Mesothelial cell of epicardium (in vitro differentiated cells): ENCODE measurements at regions not wholly inside any gene's neighbourhood (a gene's known extent, or its start where the extent isn't known, plus 50 kb on each side); places are given as distances from the start of the nearest gene placed in this dataset.
"Not testable (repeated sequence)": the region's sequence is repeated elsewhere in the genome, so short reads cannot be mapped to it uniquely, and the experiment has no call there.

Experiments
- DNase-seq, 2 experiments: peaks; one replicate each; pipeline ENCODE4 v3.0.0; 2021; ENCODE audit warnings: low spot score in 2 of 2; ENCODE audit not compliant: unreplicated experiment in 2 of 2
- H3K27ac Mint-ChIP-seq: 2 replicates; pipeline ENCODE4 v1.8.0; 2021; ENCODE audit warnings: mixed read lengths
- H3K27me3 Mint-ChIP-seq: 2 replicates; pipeline ENCODE4 v1.8.0; 2021; ENCODE audit warnings: low read depth, mixed read lengths
- H3K36me3 Mint-ChIP-seq: 2 replicates; pipeline ENCODE4 v1.8.0; 2021; ENCODE audit warnings: mixed read lengths
- H3K4me1 Mint-ChIP-seq: 2 replicates; pipeline ENCODE4 v1.8.0; 2021; ENCODE audit warnings: mixed read lengths
- H3K4me3 Mint-ChIP-seq: 2 replicates; pipeline ENCODE4 v1.8.0; 2021; ENCODE audit warnings: mild to moderate bottlenecking, moderate library complexity, mixed read lengths
- H3K9me3 Mint-ChIP-seq: 2 replicates; pipeline ENCODE4 v1.8.0; 2021; ENCODE audit warnings: mixed read lengths
- TF ChIP-seq, protein P1 (sequence below): fragments of 200-600 bp; sonication (generic); IDR thresholded peaks from one replicate; pipeline ENCODE4 v1.5.0; 2021; ENCODE audit warnings: antibody characterized with exemption; ENCODE audit not compliant: unreplicated experiment

DNA sequence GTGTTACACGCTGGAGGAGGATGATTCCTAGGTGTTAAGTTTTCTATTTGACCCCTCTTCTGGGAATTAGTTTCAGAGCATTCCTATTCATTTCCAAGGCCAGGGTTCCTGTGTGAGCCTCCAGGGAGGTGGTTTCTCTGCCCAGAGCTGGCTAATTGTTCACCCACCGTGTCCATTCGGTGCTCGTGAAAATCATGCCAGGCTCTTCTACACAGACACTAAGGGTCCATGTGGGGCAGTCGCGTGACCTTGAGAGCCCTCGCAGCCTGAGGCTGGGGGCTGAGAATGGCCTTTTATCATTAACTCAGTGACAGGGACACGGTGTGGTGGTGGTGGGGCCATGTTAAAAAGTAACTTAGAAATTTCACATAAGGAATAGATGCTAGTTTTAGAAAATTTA lies 83.7 kb downstream of the EMX2 start:
- Mint-ChIP-seq H3K27ac (no peak overlapping the region), H3K9me3 (peaks cover 7% of the 10 kb centered on the region), H3K36me3 (no peaks in the 10 kb centered on the region), H3K4me1 (no peaks in the 10 kb centered on the region), H3K27me3 (peaks cover 17% of the 10 kb centered on the region), H3K4me3 (no peak overlapping the region)
- DNase-seq = no peak
- TF ChIP-seq, protein P1, sequence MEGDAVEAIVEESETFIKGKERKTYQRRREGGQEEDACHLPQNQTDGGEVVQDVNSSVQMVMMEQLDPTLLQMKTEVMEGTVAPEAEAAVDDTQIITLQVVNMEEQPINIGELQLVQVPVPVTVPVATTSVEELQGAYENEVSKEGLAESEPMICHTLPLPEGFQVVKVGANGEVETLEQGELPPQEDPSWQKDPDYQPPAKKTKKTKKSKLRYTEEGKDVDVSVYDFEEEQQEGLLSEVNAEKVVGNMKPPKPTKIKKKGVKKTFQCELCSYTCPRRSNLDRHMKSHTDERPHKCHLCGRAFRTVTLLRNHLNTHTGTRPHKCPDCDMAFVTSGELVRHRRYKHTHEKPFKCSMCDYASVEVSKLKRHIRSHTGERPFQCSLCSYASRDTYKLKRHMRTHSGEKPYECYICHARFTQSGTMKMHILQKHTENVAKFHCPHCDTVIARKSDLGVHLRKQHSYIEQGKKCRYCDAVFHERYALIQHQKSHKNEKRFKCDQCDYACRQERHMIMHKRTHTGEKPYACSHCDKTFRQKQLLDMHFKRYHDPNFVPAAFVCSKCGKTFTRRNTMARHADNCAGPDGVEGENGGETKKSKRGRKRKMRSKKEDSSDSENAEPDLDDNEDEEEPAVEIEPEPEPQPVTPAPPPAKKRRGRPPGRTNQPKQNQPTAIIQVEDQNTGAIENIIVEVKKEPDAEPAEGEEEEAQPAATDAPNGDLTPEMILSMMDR = no peak

DNA sequence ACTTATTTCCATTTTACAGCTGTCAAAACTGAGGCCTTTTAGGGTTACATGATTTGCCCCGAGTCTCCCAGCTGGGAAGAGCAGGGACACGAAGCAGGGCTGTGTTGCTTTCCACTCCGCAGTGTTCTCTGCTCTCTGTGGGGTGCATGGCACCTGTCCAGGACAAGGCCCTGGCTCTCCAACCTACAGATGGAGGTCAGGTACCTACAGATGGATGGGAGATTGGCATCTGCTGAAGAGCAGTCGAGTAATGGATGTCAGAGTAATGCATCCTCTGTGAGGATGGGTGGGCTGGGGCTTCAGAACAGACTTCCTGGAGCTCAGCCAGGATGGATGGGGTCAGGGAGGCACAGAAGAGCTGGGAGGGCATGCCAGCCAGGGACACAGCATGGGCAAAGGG lies 85.0 kb downstream of the EMX2 start:
- Mint-ChIP-seq H3K27me3 (peaks cover 5% of the 10 kb centered on the region), H3K36me3 (no peaks in the 10 kb centered on the region), H3K27ac (no peak overlapping the region), H3K4me3 (no peak overlapping the region), H3K9me3 (peaks cover 7% of the 10 kb centered on the region), H3K4me1 (no peaks in the 10 kb centered on the region)
- DNase-seq = no peak
- TF ChIP-seq, protein P1 = no peak

DNA sequence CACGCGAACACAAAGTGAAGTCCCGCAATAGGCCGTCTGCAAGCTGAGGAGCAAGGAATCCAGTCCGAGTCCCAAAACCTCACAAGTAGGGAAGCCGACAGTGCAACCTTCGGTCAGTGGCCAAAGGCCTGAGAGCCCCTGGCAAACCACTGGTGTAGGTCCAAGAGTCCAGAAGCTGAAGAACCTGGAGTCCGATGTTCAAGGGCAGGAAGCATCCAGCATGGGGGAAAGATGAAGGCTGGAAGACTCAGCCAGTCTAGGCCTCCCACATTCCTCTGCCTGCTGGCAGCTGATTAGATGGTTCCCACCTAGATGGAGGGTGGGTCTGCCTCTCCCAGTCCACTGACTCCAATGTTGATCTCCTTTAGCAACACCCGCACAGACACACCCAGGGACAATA lies 87.2 kb downstream of the EMX2 start:
- DNase-seq, H3K9me3 Mint-ChIP-seq, H3K4me3 Mint-ChIP-seq, H3K4me1 Mint-ChIP-seq, H3K36me3 Mint-ChIP-seq, H3K27me3 Mint-ChIP-seq, H3K27ac Mint-ChIP-seq: not testable (repeated sequence)

DNA sequence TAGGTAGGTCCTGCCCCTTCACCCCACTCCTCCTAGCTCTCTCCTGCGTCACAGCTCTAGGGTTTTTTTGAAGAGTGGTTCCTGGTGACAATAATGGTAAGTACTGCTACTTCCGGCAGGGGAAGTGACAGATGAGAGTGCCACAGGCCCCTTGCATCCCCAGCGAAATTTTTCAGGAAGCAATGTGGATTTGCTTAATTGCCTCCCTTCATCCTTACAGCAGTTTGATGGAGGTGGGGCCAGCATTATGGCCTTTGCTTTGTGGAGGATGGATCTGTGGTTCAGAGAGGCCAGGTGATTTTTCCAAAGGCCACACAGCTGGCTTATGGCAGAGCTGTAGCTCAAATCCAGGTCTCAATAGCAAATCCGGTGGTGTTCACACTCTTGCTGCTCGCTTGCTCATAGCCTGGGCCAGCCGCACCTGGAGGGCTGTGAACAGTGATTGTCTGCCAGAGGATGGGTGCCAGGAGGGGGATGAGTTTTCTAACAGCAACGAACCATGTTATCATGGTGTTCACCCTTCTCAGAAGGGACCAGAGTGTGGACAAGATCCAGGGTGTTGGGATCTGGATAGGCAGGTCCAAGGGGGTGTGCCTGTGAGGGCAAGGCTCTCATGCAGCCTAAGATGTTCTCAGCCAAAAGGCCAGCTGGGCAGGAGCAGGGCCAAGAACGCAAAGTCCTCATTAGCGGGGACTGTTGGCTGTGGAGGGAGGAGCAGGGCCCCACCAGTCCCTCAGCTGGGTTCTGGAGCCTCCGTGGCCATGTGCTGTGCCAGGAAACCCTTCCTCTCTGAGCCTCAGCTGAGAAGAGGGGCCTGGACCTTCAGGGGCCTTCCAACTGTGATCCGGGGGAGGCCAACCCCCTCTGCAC lies 89.0 kb downstream of the EMX2 start:
- H3K36me3 Mint-ChIP-seq = no peaks in the 10 kb centered on the region
- H3K27ac Mint-ChIP-seq = no peak overlapping the region
- H3K9me3 Mint-ChIP-seq = no peaks in the 10 kb centered on the region
- no peak overlapping the region for H3K4me3 Mint-ChIP-seq
- TF ChIP-seq, protein P1 = no peak
- H3K27me3 Mint-ChIP-seq = peaks cover 20% of the 10 kb centered on the region
- DNase-seq = no peak
- no peaks in the 10 kb centered on the region for H3K4me1 Mint-ChIP-seq

DNA sequence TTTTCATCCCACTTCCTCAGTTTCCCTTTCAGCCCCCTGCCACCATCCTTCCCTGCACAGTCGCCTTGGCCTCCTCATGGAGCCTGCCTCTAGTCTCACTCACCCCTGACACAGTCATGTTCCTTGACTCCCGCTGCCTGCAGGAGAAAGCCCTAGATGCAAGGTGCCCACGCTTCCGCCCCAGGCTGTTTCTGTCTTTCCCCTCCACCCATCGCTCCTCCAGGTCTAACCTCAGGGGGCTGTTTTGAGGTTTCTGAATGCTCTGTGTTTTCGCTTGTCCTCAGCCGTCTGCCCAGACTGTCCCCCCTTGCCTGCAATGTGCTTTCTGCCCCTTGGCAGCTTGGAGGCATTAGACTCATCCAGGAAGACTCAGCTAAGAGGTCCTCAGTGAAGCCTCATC lies 89.9 kb downstream of the EMX2 start:
- DNase-seq = no peak
- no peaks in the 10 kb centered on the region for H3K36me3 Mint-ChIP-seq
- H3K4me3 Mint-ChIP-seq = no peak overlapping the region
- H3K4me1 Mint-ChIP-seq = no peaks in the 10 kb centered on the region
- no peak overlapping the region for H3K27ac Mint-ChIP-seq
- TF ChIP-seq, protein P1 = no peak
- H3K9me3 Mint-ChIP-seq = no peaks in the 10 kb centered on the region
- H3K27me3 Mint-ChIP-seq = peaks cover 22% of the 10 kb centered on the region

DNA sequence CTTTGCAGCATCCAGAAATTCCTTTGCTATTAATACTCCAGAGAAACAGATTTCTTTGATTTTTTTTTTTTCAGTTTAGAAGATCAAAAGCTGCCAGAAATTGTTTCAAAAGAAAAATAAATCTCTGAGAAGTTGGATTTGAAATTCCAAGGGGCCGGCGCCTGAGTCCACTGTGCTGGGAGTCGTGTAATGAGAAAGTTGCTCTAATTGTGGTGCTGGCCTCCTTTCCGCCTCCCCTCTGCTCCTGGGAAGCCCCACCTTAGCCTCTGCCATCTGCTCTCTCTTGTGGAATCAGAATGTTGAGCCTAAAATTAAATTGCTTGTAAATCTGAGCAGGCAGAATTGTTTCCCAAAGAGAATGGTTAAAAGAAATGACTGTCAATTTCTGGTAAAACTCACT lies 93.3 kb downstream of the EMX2 start:
- TF ChIP-seq, protein P1 = no peak
- Mint-ChIP-seq H3K27me3 (peaks cover 53% of the 10 kb centered on the region), H3K36me3 (no peaks in the 10 kb centered on the region), H3K4me1 (no peaks in the 10 kb centered on the region), H3K27ac (no peak overlapping the region), H3K4me3 (no peak overlapping the region), H3K9me3 (no peaks in the 10 kb centered on the region)
- no peak for DNase-seq
